GM19372 (cell line): ENCODE measurements at regions not wholly inside any gene's neighbourhood (a gene's known extent, or its start where the extent isn't known, plus 50 kb on each side); places are given as distances from the start of the nearest gene placed in this dataset.
"Not testable (repeated sequence)": the region's sequence is repeated elsewhere in the genome, so short reads cannot be mapped to it uniquely, and the experiment has no call there.

ENCODE experiments used
- ATAC-seq: cut with Tn5 transposase; IDR thresholded peaks from one replicate; pipeline ENCODE4 v1.9.1; 2021; ENCODE audit warnings: mild to moderate bottlenecking, low read depth, moderate library complexity; ENCODE audit not compliant: unreplicated experiment

- ATAC-seq = no peak
Observed at GRCh38 chr22:49678137-49678841, 149.4 kb downstream of the BRD1 start.

- no peak for ATAC-seq
Observed at GRCh38 chr22:49677495-49677889, 150.2 kb downstream of the BRD1 start.

GRCh38 chr22:49676783-49677494, 150.7 kb downstream of the BRD1 start:
- no peak for ATAC-seq

GRCh38 chr22:49676230-49676629, 151.4 kb downstream of the BRD1 start:
- no peak for ATAC-seq

GRCh38 chr22:49674479-49675050, 153.1 kb downstream of the BRD1 start:
- no peak for ATAC-seq

GRCh38 chr22:49673048-49673447, 154.6 kb downstream of the BRD1 start:
- no peak for ATAC-seq

GRCh38 chr22:49672014-49672516, 155.6 kb downstream of the BRD1 start:
- ATAC-seq = no peak

- ATAC-seq = no peak
Observed at GRCh38 chr22:49671331-49672013, 156.2 kb downstream of the BRD1 start.

- no peak for ATAC-seq
Observed at GRCh38 chr22:49670456-49671330, 157.0 kb downstream of the BRD1 start.

- ATAC-seq = not testable (repeated sequence)
Observed at GRCh38 chr22:49669969-49670455, 157.7 kb downstream of the BRD1 start.

GRCh38 chr22:49669427-49669968, 158.2 kb downstream of the BRD1 start:
- ATAC-seq = not testable (repeated sequence)

GRCh38 chr22:49668402-49668801, 159.3 kb downstream of the BRD1 start:
- ATAC-seq = no peak

GRCh38 chr22:49667236-49667635, 160.4 kb downstream of the BRD1 start:
- ATAC-seq = no peak

GRCh38 chr22:49666146-49666809, 161.4 kb downstream of the BRD1 start:
- ATAC-seq = no peak

GRCh38 chr22:49664891-49665290, 162.8 kb downstream of the BRD1 start:
- no peak for ATAC-seq

GRCh38 chr22:49664371-49664881, 163.2 kb downstream of the BRD1 start:
- no peak for ATAC-seq

GRCh38 chr22:49663823-49664222, 163.8 kb downstream of the BRD1 start:
- no peak for ATAC-seq

- no peak for ATAC-seq
Observed at GRCh38 chr22:49663311-49663711, 164.4 kb downstream of the BRD1 start.

- ATAC-seq = no peak
Observed at GRCh38 chr22:49662681-49663080, 165.0 kb downstream of the BRD1 start.
